Esophagus squamous epithelium (tissue), 5 donors: ENCODE measurements at regions not wholly inside any gene's neighbourhood (a gene's known extent, or its start where the extent isn't known, plus 50 kb on each side); places are given as distances from the start of the nearest gene placed in this dataset.

Source experiments
- DNase-seq: peaks from one replicate; lab custom pipeline; 2025; lab: John Stamatoyannopoulos, UW
- H3K27ac ChIP-seq, 4 donors: fragments of 200-600 bp; sonication (generic); one replicate each; pipeline ENCODE4 v1.5.1; 2016 to 2019; ENCODE audit warnings: mild to moderate bottlenecking in 1 of 4
- H3K27me3 ChIP-seq, 4 donors: fragments of 200-600 bp; sonication (generic); 1 replicate in 3 of 4; 2 replicates in 1 of 4; pipeline versions ENCODE4 v1.5.1 to v1.6.0; 2017 to 2021; ENCODE audit warnings: antibody characterized with exemption in 1 of 4
- H3K36me3 ChIP-seq, 3 donors: fragments of 200-600 bp; sonication (generic); one replicate each; pipeline ENCODE4 v1.5.1; 2016 to 2019
- H3K4me1 ChIP-seq, 3 donors: fragments of 200-600 bp; sonication (generic); one replicate each; pipeline ENCODE4 v1.5.1; 2017 to 2019
- H3K4me3 ChIP-seq, 4 donors: fragments of 200-600 bp; sonication (generic); 1 replicate in 3 of 4; 2 replicates in 1 of 4; pipeline ENCODE4 v1.5.1; 2016 to 2019; ENCODE audit warnings: mild to moderate bottlenecking in 2 of 4, moderate library complexity in 1 of 4
- H3K9me3 ChIP-seq, 3 donors: fragments of 200-600 bp; sonication (generic); one replicate each; pipeline ENCODE4 v1.5.1; 2016 to 2019
- POLR2A ChIP-seq, 4 donors: fragments of 450-650 bp; IDR thresholded peaks; one replicate each; pipeline ENCODE4 v1.6.1; 2017; ENCODE audit warnings: antibody characterized with exemption in 4 of 4, mild to moderate bottlenecking in 4 of 4, moderate library complexity in 3 of 4
- WGBS, 2 donors: methylation state at CpG; one replicate each; pipeline ENCODE4 v1.1.5; 2018; 5-methylcytosine and 5-hydroxymethylcytosine counted together
- intact Hi-C: fragments of 100-400 bp; cut with DNase I; formaldehyde crosslinking; loops from one replicate; pipeline ENCODE4 v1.15.0; 2022
- TF ChIP-seq, protein P1 (sequence below), 6 experiments: fragments of 450-650 bp in 4 of 6; fragments of 200-600 bp in 2 of 6; sonication (generic) in 2 of 6; IDR thresholded peaks; one replicate each; pipeline ENCODE4 v1.5.1; 2016 to 2019; ENCODE audit warnings: antibody characterized with exemption in 6 of 6, mild to moderate bottlenecking in 4 of 6, moderate library complexity in 4 of 6
- donor health status: DM: yes; HTN: yes; CAD: no.

DNA sequence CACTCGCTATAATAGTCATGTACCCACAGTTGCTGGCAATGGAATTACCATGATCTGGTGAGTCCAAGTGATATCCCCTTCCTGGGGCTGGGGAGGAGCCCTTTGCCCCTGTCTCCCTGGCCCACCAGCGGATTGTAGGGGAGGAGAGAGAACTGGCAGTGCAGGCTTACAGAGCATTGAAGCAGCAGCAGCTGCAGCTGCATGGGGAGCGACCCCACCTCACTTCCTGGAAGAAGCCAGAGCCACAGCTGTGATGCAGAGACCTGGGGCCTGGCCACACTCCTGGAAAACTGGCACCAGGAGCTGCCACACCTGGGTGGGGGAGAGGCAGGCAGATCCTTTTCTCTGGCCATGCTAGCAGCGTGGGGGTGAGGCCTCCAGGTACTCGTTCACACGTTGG lies 300.1 kb upstream of the PROK2 start:
- H3K4me1 ChIP-seq = peaks cover 0 to 9% (median 3%) of the 10 kb centered on the region in 3 donors
- no peak overlapping the region for H3K27ac ChIP-seq
- 52 to 100% methylated on average over 1 to 2 of the region's 6 CpGs for WGBS, 2 donors
- H3K9me3 ChIP-seq = no peaks in the 10 kb centered on the region
- H3K36me3 ChIP-seq = no peaks in the 10 kb centered on the region
- DNase-seq = no peak
- intact Hi-C loops = no loop called here
- TF ChIP-seq, protein P1, sequence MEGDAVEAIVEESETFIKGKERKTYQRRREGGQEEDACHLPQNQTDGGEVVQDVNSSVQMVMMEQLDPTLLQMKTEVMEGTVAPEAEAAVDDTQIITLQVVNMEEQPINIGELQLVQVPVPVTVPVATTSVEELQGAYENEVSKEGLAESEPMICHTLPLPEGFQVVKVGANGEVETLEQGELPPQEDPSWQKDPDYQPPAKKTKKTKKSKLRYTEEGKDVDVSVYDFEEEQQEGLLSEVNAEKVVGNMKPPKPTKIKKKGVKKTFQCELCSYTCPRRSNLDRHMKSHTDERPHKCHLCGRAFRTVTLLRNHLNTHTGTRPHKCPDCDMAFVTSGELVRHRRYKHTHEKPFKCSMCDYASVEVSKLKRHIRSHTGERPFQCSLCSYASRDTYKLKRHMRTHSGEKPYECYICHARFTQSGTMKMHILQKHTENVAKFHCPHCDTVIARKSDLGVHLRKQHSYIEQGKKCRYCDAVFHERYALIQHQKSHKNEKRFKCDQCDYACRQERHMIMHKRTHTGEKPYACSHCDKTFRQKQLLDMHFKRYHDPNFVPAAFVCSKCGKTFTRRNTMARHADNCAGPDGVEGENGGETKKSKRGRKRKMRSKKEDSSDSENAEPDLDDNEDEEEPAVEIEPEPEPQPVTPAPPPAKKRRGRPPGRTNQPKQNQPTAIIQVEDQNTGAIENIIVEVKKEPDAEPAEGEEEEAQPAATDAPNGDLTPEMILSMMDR (IDR thresholded peaks at IDR 0.05) = no peak
- no peak for TF ChIP-seq POLR2A (IDR thresholded peaks at IDR 0.05)
- no peak overlapping the region for H3K4me3 ChIP-seq
- no peaks in the 10 kb centered on the region for H3K27me3 ChIP-seq

DNA sequence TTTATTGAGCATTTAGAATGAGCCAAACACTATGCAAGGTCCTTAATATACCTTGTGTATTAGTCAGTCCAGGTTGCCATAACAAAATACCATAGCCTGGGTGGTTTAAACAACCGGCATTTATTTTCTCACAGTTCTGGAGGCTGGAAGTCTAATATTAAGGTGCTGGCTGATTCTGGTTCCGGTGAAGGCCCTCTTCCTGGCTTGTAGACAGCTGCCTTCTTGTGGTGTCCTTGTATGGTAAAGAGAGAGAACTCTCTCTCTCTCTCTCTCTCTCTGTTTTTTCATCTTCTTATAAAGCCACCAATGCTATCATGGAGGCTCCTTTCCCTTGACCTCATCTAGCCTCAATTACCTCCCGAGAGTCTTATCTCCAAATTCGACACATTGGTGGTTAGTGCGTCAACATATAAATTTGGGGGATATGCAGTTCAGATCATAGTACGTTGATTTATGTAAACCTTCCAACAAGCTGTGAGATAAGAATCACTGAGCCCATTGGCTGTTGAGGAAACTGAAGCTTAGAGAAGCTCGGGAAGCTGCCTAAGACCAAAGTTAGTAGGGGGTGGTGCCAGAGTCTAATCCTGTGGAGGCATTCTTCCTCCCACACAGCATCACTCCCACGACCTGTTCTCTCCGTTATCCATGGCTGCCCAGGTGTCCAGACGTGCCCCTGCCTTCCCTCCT lies 298.0 kb upstream of the PROK2 start:
- Histone ChIP-seq H3K4me1 (peaks cover 0 to 17% (median 3%) of the 10 kb centered on the region in 3 donors), H3K27ac (no peak overlapping the region), H3K9me3 (no peaks in the 10 kb centered on the region), H3K27me3 (no peaks in the 10 kb centered on the region), H3K36me3 (no peaks in the 10 kb centered on the region), H3K4me3 (no peak overlapping the region)
- no peak for DNase-seq
- TF ChIP-seq POLR2A (IDR thresholded peaks at IDR 0.05) = no peak
- TF ChIP-seq, protein P1 (IDR thresholded peaks at IDR 0.05) = no peak
- intact Hi-C loops = no loop called here
- WGBS, 2 donors = 59 to 63% methylated on average over 10 of the region's 10 CpGs

- intact Hi-C loops = no loop called here
- H3K4me3 ChIP-seq = no peak overlapping the region
- TF ChIP-seq, protein P1 (IDR thresholded peaks at IDR 0.05) = no peak
- TF ChIP-seq POLR2A (IDR thresholded peaks at IDR 0.05) = no peak
- no peaks in the 10 kb centered on the region for H3K9me3 ChIP-seq
- H3K27ac ChIP-seq = peak overlapping the region in 1 of 4 donors; percentile 34
- H3K27me3 ChIP-seq = no peaks in the 10 kb centered on the region
- H3K4me1 ChIP-seq = peaks cover 0 to 20% (median 3%) of the 10 kb centered on the region in 3 donors
- no peak for DNase-seq
- WGBS, 2 donors = 44 to 53% methylated on average over 8 of the region's 8 CpGs
- no peaks in the 10 kb centered on the region for H3K36me3 ChIP-seq
These were observed 297.3 kb upstream of the PROK2 start for GRCh38 chr3:72082186-72082715.

DNA sequence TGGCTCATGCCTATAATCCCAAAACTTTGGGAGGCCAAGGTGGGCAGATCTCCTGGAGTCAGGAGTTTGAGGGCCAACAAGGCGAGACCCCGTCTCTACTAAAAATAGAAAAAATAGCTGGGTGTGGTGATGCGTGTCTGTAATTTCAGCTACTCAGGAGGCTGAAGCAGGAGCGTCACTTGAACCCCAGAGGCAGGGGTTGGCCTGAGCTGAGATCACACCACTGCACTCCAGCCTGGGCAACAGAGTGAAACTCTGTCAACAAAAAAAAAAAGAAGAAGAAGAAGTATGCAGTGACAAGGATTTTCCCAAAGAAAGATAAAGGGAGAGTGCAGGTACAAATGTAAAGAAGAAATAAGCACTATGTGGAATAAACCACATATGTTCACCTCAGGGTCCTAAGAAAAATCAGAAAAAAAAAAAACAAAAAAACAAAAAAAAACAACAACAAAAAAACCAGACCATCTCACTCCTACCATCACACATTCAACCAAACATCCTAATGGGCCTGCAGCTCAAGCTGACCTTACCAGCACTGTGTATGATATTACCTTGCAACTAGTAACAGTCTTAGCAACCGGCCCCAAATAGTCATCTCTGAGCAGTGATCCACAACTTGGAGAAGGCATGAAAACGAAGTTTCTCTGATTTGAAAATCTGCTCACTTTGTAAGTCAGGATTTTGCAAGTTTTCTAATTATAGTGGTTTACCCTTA lies 296.7 kb upstream of the PROK2 start:
- Histone ChIP-seq H3K27ac (no peak overlapping the region), H3K27me3 (no peaks in the 10 kb centered on the region), H3K4me1 (peaks cover 0 to 20% (median 3%) of the 10 kb centered on the region in 3 donors), H3K4me3 (no peak overlapping the region), H3K9me3 (peaks cover 0 to 1% (median 0%) of the 10 kb centered on the region in 3 donors), H3K36me3 (no peaks in the 10 kb centered on the region)
- no peak for DNase-seq
- no peak for TF ChIP-seq POLR2A (IDR thresholded peaks at IDR 0.05)
- TF ChIP-seq, protein P1 (IDR thresholded peaks at IDR 0.05) = no peak
- 77 to 84% methylated on average over 6 of the region's 6 CpGs for WGBS, 2 donors
- intact Hi-C loops = no loop called here

DNA sequence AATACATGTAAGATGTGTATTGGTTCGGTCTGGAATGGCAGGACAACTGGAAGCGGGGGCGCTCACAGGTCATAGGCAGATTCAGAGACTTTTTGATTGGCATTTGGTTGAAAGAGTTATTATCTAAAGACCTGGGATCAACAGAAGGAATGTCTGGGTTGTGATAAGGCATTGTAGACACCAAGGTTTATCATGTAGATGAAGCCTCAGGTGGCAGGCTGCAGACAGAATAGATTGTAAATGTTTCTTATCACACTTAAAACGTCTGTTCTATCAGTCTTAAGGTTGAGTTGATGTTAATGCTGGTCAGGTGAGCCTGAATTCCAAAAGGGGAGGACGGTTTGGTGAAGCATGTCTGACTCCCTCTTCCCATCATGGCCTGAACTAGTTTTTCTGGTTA lies 295.9 kb upstream of the PROK2 start:
- DNase-seq = no peak
- Histone ChIP-seq H3K36me3 (no peaks in the 10 kb centered on the region), H3K27ac (no peak overlapping the region), H3K4me3 (no peak overlapping the region), H3K9me3 (peaks cover 0 to 10% (median 2%) of the 10 kb centered on the region in 3 donors), H3K27me3 (no peaks in the 10 kb centered on the region), H3K4me1 (peaks cover 0 to 20% (median 3%) of the 10 kb centered on the region in 3 donors)
- TF ChIP-seq POLR2A (IDR thresholded peaks at IDR 0.05) = no peak
- TF ChIP-seq, protein P1 (IDR thresholded peaks at IDR 0.05) = no peak
- WGBS, 2 donors = 83 to 85% methylated on average over 5 of the region's 5 CpGs
- intact Hi-C loops = no loop called here
